IPS-15b (cell line): ENCODE measurements at regions not wholly inside any gene's neighbourhood (a gene's known extent, or its start where the extent isn't known, plus 50 kb on each side); places are given as distances from the start of the nearest gene placed in this dataset.

ENCODE experiments used
- H3K27me3 ChIP-seq: one replicate; pipeline ENCODE4 v1.6.1; 2013; ENCODE audit warnings: low read length; ENCODE audit not compliant: control insufficient read depth, insufficient read depth
- H3K36me3 ChIP-seq: one replicate; pipeline ENCODE4 v1.6.1; 2013; ENCODE audit warnings: low read length; ENCODE audit not compliant: control insufficient read depth, insufficient read depth
- H3K4me1 ChIP-seq: one replicate; pipeline ENCODE4 v1.6.1; 2013; ENCODE audit warnings: mild to moderate bottlenecking, low read length; ENCODE audit not compliant: control insufficient read depth, insufficient read depth
- H3K4me3 ChIP-seq: one replicate; pipeline ENCODE4 v1.5.1; 2013; ENCODE audit warnings: low read depth, low read length
- H3K9ac ChIP-seq: one replicate; pipeline ENCODE4 v1.6.1; 2013; ENCODE audit warnings: low read depth, mild to moderate bottlenecking, low read length
- H3K9me3 ChIP-seq: one replicate; pipeline ENCODE4 v1.6.1; 2013; ENCODE audit warnings: mild to moderate bottlenecking, low read length; ENCODE audit not compliant: control insufficient read depth, insufficient read depth

DNA sequence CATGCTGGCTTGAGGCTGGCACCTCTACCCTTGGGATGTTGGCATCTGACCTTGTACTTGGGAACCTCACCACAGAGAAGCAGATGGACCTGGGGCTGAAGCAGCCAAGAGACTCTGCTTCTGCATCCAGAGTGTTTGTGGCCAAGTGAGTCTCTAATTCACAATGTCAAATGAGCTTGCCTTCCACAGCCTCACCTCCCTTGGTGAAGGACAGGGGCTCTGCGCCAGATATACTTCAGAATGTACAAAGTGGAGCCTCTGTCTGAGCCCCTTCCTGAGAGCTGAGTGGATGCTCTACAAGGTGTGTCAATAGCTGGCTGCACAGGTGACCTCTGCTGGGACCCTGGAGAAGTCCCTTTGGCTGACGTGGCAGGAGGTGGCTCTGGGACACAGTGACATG is 508.9 kb downstream of the CDH26 start:
- no peaks in the 10 kb centered on the region for H3K9me3 ChIP-seq
- H3K4me3 ChIP-seq = no peak overlapping the region
- no peak overlapping the region for H3K9ac ChIP-seq

GRCh38 chr20:60467771-60468170 is 509.5 kb downstream of the CDH26 start:
- no peaks in the 10 kb centered on the region for H3K4me1 ChIP-seq
- no peak overlapping the region for H3K9ac ChIP-seq
- no peaks in the 10 kb centered on the region for H3K36me3 ChIP-seq
- no peaks in the 10 kb centered on the region for H3K27me3 ChIP-seq
- no peak overlapping the region for H3K4me3 ChIP-seq
- no peaks in the 10 kb centered on the region for H3K9me3 ChIP-seq

More for the DNA sequence above, 508.9 kb downstream of the CDH26 start:
- no peaks in the 10 kb centered on the region for H3K27me3 ChIP-seq
- H3K36me3 ChIP-seq = no peaks in the 10 kb centered on the region
- no peaks in the 10 kb centered on the region for H3K4me1 ChIP-seq

DNA sequence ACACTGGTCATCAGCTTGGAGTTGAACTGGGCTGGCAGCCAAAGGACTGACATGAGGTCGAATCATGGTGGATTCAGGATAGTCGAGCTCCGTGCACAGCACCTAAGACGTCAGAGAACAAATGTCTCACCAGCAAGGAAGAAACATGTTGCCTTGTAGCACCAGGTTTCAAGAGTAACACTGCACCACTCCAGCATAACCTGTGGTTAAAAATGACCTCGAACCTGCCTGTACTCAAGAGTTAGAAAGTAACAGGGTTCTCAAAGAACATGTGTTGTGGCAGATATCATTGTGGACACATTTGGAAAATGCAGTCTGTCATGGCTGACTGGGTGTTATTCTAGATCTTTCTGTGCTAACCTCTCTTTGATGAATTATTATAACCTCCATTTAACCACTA is 511.6 kb downstream of the CDH26 start:
- H3K9me3 ChIP-seq = no peaks in the 10 kb centered on the region
- no peaks in the 10 kb centered on the region for H3K36me3 ChIP-seq
- no peaks in the 10 kb centered on the region for H3K27me3 ChIP-seq
- no peak overlapping the region for H3K9ac ChIP-seq
- no peaks in the 10 kb centered on the region for H3K4me1 ChIP-seq
- no peak overlapping the region for H3K4me3 ChIP-seq

DNA sequence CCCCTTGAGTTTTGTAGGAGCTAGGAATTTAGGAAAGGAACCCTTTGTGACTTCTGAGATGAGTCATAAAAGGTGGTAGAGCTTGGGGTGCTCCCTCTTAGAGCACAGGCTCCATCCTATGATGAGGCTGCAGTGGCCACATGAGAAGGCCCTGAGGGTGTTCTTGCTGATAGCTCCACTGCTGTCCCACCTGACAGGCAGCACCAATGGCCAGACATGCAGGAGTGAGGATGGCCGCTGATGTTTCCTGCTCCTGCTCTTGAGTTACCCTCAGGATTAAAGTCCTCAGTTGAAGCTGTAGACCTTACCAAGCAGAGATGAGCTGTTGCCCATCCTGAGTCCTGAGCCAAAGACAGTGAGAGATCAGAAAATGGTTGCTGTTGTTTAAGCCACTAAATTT is 512.1 kb downstream of the CDH26 start:
- H3K4me1 ChIP-seq = no peaks in the 10 kb centered on the region
- H3K9me3 ChIP-seq = no peaks in the 10 kb centered on the region
- no peak overlapping the region for H3K9ac ChIP-seq
- no peak overlapping the region for H3K4me3 ChIP-seq
- H3K36me3 ChIP-seq = no peaks in the 10 kb centered on the region
- H3K27me3 ChIP-seq = no peaks in the 10 kb centered on the region

- H3K4me3 ChIP-seq = no peak overlapping the region
- no peaks in the 10 kb centered on the region for H3K27me3 ChIP-seq
- H3K36me3 ChIP-seq = no peaks in the 10 kb centered on the region
- H3K4me1 ChIP-seq = no peaks in the 10 kb centered on the region
- H3K9me3 ChIP-seq = no peaks in the 10 kb centered on the region
- H3K9ac ChIP-seq = no peak overlapping the region
These were observed 515.0 kb downstream of the CDH26 start for GRCh38 chr20:60473211-60473610.

DNA sequence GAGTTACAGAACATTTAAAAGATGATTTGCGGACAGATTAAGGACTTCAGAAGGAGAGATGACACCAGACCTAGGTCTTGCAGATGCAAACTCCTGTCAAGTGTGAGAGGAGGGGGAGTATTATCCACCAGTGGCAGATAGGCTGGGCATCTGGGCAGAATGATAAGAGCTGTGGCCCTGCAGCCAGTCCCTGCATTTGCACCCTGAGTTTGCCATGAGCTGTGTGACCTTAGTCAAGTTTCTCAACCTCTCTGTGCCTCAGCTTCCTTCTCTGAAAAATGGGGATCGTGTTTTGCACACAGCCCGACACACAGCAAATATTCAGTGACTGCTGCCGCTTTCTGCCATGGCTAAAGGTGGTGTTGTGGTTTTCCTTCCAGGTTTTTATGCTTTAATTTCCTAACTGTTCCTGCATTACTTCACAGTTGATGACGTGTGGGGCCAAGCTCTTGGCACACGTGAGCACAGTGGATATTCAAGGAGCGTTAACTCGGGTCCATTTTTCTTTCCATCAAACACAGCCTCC is 516.2 kb downstream of the CDH26 start:
- H3K36me3 ChIP-seq = no peaks in the 10 kb centered on the region
- H3K9ac ChIP-seq = no peak overlapping the region
- no peaks in the 10 kb centered on the region for H3K9me3 ChIP-seq
- H3K4me3 ChIP-seq = no peak overlapping the region
- H3K4me1 ChIP-seq = no peaks in the 10 kb centered on the region
- H3K27me3 ChIP-seq = no peaks in the 10 kb centered on the region

GRCh38 chr20:60476045-60476444 is 517.8 kb downstream of the CDH26 start:
- Histone ChIP-seq H3K4me3 (no peak overlapping the region), H3K27me3 (no peaks in the 10 kb centered on the region), H3K9ac (no peak overlapping the region), H3K36me3 (no peaks in the 10 kb centered on the region), H3K9me3 (no peaks in the 10 kb centered on the region), H3K4me1 (no peaks in the 10 kb centered on the region)

- no peaks in the 10 kb centered on the region for H3K9me3 ChIP-seq
- H3K36me3 ChIP-seq = no peaks in the 10 kb centered on the region
- H3K4me3 ChIP-seq = no peak overlapping the region
- no peaks in the 10 kb centered on the region for H3K4me1 ChIP-seq
- H3K27me3 ChIP-seq = no peaks in the 10 kb centered on the region
- no peak overlapping the region for H3K9ac ChIP-seq
These were observed 519.7 kb downstream of the CDH26 start for GRCh38 chr20:60477958-60478357.

- Histone ChIP-seq H3K4me1 (no peaks in the 10 kb centered on the region), H3K9ac (no peak overlapping the region), H3K27me3 (no peaks in the 10 kb centered on the region), H3K36me3 (no peaks in the 10 kb centered on the region), H3K4me3 (no peak overlapping the region), H3K9me3 (no peaks in the 10 kb centered on the region)
These were observed 520.3 kb downstream of the CDH26 start for GRCh38 chr20:60478533-60478932.

DNA sequence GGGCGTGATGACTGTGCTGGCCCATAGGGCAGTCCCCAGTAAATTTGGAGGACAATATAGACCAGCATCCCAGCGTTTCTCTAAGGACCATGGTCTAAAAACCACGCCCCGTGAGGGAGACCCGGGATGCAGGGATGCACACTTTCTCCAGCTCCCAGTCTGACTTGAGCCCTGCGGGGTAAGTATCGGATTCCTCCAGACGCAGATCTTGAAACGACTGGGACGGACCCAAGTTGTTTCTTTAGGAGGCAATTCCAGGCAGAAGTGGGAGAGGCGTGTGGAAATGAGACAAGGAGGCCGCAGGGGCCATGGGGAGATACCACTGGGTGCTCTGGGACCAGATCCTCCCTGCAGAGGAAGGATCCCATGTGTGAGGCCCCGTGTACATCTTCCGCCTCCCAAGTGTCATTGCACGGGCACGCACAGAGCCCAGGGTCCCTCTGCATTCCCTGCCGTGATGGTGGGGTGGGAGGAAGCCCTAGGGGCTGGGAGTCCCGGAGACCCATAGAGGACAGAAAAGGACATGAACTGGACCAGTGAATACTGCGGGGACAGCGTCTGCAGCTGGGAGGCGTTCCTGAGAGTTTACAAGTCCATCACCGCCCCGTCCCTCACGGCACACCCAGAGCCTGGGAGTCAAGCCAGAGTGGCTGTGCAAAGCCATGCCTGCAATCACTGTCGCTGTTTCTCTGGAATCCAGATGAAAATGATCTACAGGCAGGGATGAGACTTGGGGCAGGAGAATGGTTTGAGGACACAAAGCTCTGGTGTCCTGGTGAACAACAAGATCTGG is 522.9 kb downstream of the CDH26 start:
- Histone ChIP-seq H3K4me3 (no peak overlapping the region), H3K36me3 (no peaks in the 10 kb centered on the region), H3K9me3 (no peaks in the 10 kb centered on the region), H3K9ac (no peak overlapping the region), H3K4me1 (no peaks in the 10 kb centered on the region), H3K27me3 (no peaks in the 10 kb centered on the region)

GRCh38 chr20:60481743-60482133 is 523.5 kb downstream of the CDH26 start:
- no peaks in the 10 kb centered on the region for H3K4me1 ChIP-seq
- no peak overlapping the region for H3K4me3 ChIP-seq
- H3K36me3 ChIP-seq = no peaks in the 10 kb centered on the region

DNA sequence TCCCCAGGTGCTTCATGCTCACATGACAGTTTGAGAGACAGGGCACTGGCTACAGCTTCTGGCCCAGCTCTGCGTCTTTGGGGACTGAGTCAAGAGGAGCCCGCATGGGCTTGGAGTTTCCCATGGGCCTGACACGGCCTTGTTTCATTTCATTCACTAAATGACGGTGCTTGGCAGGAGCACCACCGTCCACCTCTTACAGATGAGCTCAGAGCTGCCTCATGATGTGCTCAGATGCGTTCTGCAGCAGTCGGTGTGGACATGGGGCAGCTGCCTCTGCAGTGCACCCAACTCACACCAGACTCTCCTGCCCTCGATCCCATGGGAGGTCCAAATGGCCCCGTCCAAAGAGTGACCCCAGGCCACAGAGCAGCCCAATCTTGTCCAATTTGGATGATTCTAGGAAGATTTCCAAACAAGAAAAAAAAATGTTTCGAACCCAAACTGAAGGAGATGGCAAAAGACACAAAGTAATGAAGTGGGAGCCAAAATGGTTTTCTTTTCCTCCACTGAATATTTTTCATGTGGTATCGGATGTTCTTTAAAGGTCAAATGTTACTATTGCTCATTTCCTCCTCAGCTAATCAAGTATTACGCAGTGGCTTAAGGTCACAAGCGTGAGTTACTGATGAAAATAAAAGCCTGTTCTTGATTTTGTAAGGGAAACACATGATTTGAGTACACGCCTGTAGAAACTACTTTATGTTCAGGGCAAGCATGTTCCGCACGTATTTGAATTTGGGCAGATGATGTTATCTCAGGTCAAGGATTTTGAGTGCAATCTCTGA is 524.2 kb downstream of the CDH26 start:
- Histone ChIP-seq H3K36me3 (no peaks in the 10 kb centered on the region), H3K9ac (no peak overlapping the region), H3K4me1 (no peaks in the 10 kb centered on the region), H3K4me3 (no peak overlapping the region), H3K9me3 (no peaks in the 10 kb centered on the region), H3K27me3 (no peaks in the 10 kb centered on the region)

More at GRCh38 chr20:60481743-60482133, 523.5 kb downstream of the CDH26 start:
- Histone ChIP-seq H3K9ac (no peak overlapping the region), H3K9me3 (no peaks in the 10 kb centered on the region), H3K27me3 (no peaks in the 10 kb centered on the region)
